ENCODE measurements at regions not wholly inside any gene's neighbourhood (a gene's known extent, or its start where the extent isn't known, plus 50 kb on each side); places are given as distances from the start of the nearest gene placed in this dataset.

DNA sequence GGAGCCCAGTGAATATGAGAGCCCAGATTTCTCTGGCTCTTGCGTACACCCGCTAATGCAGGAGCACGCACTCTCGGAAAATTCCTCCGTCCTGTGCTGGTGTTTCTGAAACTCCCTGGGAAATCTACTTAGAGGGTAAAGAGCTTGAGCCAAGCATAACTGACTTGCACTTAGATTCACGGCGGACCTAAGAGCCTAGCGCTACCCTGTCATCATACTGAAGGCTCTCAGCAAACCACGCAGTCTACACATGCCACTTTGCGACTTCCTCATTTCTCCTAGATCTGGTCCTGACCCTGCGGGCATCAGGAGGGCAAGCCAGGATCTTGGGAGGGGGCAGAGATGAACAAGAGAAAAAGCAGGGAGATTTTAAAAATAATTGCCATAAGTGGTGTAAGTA, 324.7 kb downstream of the CD83 start:
- peaks cover 0 to 6% (median 0%) of the 10 kb centered on the region in 3 experiments; a peak in 2 of 7 replicates for H3K36me3 Mint-ChIP-seq (ENCODE audit: insufficient read depth in 1 of 3, low read depth in 3 of 3)
- Histone ChIP-seq H2AFZ (ENCODE audit: low read length) (no peak overlapping the region), H2BK120ac (ENCODE audit: low read depth, low read length, poor library complexity, severe bottlenecking) (no peak overlapping the region), H3K27me3 (ENCODE audit: insufficient read depth, low read length) (no peaks in the 10 kb centered on the region), H4K5ac (ENCODE audit: insufficient read length, low read depth, low read length) (no peak overlapping the region), H3T11ph (ENCODE audit: low read length) (no peak overlapping the region), H3K4ac (ENCODE audit: low read depth, low read length) (no peak overlapping the region), H3K9me3 (ENCODE audit: control insufficient read depth, low read depth, low read length) (no peaks in the 10 kb centered on the region), H4K20me1 (ENCODE audit: control insufficient read depth, insufficient read depth, insufficient read length) (no peaks in the 10 kb centered on the region), H3K79me1 (ENCODE audit: insufficient read depth, low read depth, low read length, poor library complexity, severe bottlenecking) (no peaks in the 10 kb centered on the region), H2BK20ac (ENCODE audit: low read depth, low read length, poor library complexity, severe bottlenecking) (no peak overlapping the region), H3K9ac (ENCODE audit: extremely low read depth, insufficient read length, low read length) (no peak overlapping the region), H3K18ac (ENCODE audit: insufficient read length, low read depth, low read length) (no peak overlapping the region), H3K23me2 (ENCODE audit: insufficient read length, low read depth, low read length, poor library complexity, severe bottlenecking) (no peaks in the 10 kb centered on the region), H4K91ac (ENCODE audit: insufficient read length, low read depth, low read length) (no peak overlapping the region), H3K27ac (ENCODE audit: insufficient read length, low read depth, low read length) (no peak overlapping the region), H2BK12ac (ENCODE audit: insufficient read length, low read depth, low read length) (no peak overlapping the region), H3K56ac (ENCODE audit: insufficient read length, low read depth, low read length) (no peak overlapping the region), H3K4me2 (ENCODE audit: insufficient read depth, insufficient read length, low read length) (no peak overlapping the region), H2BK5ac (ENCODE audit: insufficient read length, low read length) (no peak overlapping the region), H4K8ac (replicated peaks; ENCODE audit: insufficient read length, low read depth, low read length) (no peak overlapping the region), H2AK5ac (ENCODE audit: insufficient read length, low read length) (no peak overlapping the region), H3K23ac (ENCODE audit: insufficient read length, low read depth, low read length) (no peak overlapping the region), H3K4me1 (ENCODE audit: insufficient read depth, low read length) (no peaks in the 10 kb centered on the region), H2BK15ac (ENCODE audit: low read depth, low read length) (no peak overlapping the region), H3K79me2 (ENCODE audit: insufficient read depth, low read length) (no peaks in the 10 kb centered on the region), H3K14ac (ENCODE audit: insufficient read depth, low read length) (no peak overlapping the region)
- no CpG with 5 or more reads among the region's 11 CpGs for WGBS (ENCODE audit: extremely low coverage, insufficient read length, low lambda C conversion rate)
- peak overlapping the region in 1 of 3 experiments; percentile 44; a peak in 3 of 7 replicates for H3K27ac Mint-ChIP-seq
- H3K27me3 Mint-ChIP-seq (ENCODE audit: low read depth): no peaks in the 10 kb centered on the region
- TF ChIP-seq, protein P1, sequence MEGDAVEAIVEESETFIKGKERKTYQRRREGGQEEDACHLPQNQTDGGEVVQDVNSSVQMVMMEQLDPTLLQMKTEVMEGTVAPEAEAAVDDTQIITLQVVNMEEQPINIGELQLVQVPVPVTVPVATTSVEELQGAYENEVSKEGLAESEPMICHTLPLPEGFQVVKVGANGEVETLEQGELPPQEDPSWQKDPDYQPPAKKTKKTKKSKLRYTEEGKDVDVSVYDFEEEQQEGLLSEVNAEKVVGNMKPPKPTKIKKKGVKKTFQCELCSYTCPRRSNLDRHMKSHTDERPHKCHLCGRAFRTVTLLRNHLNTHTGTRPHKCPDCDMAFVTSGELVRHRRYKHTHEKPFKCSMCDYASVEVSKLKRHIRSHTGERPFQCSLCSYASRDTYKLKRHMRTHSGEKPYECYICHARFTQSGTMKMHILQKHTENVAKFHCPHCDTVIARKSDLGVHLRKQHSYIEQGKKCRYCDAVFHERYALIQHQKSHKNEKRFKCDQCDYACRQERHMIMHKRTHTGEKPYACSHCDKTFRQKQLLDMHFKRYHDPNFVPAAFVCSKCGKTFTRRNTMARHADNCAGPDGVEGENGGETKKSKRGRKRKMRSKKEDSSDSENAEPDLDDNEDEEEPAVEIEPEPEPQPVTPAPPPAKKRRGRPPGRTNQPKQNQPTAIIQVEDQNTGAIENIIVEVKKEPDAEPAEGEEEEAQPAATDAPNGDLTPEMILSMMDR (conservative IDR thresholded peaks at IDR 0.05): no peak
- DNase-seq: no peak
- peaks cover 0 to 2% of the 10 kb centered on the region in 2 experiments; a peak in 1 of 5 replicates for H3K9me3 Mint-ChIP-seq
- peaks cover 20 to 23% of the 10 kb centered on the region in 2 experiments for H3K4me1 Mint-ChIP-seq
- no peak overlapping the region for H3K4me3 Mint-ChIP-seq
